HCT116 (cell line): ENCODE measurements at regions not wholly inside any gene's neighbourhood (a gene's known extent, or its start where the extent isn't known, plus 50 kb on each side); places are given as distances from the start of the nearest gene placed in this dataset.

ENCODE experiments used
- ATAC-seq: fragments of 200-7000 bp; cut with Tn5 transposase; 2 replicates; pipeline ENCODE4 v1.9.1; 2020; ENCODE audit warnings: mild to moderate bottlenecking, moderate library complexity
- BruUV-seq: library from RNA; stranded (reverse); fragments of 400-500 nt; replicated peaks from 2 replicates; lab custom pipeline; 2021; lab: Mats Ljungman, UMichigan
- CTCF ChIA-PET: fragments of 300-600 bp; sonication (Branson Sonifier 250); formaldehyde crosslinking; loops from one replicate; lab custom pipeline; 2021; ENCODE audit warnings: antibody characterized with exemption; lab: Charles Lee
- POLR2A ChIA-PET: fragments of 300-600, 350-600 bp; sonication (Branson Sonifier 250); formaldehyde crosslinking; loops from one replicate; lab custom pipeline; 2021; ENCODE audit warnings: antibody characterized with exemption; lab: Charles Lee
- RAD21 ChIA-PET, 2 experiments: fragments of 300-600 bp; sonication (Branson Sonifier 250); formaldehyde crosslinking; loops; one replicate each; lab custom pipeline; 2023; ENCODE audit warnings: low total read pairs in 2 of 2; ENCODE audit not compliant: uncharacterized antibody in 2 of 2, unreplicated experiment in 2 of 2, low non-redundant PET in 1 of 2; lab: Charles Lee
- DNase-seq: peaks from one replicate; pipeline ENCODE4 v3.0.0-alpha.2; 2010; ENCODE audit warnings: low read depth, low spot score
- H2AFZ ChIP-seq: fragments of 200-600 bp; shearing (Covaris generic), sonication (generic); 2 replicates; pipeline ENCODE4 v1.6.1; 2017; ENCODE audit warnings: low read depth, mixed run types, mixed read lengths, antibody characterized with exemption, low read length; ENCODE audit not compliant: poor library complexity, severe bottlenecking
- H3K27ac ChIP-seq: 2 replicates; pipeline ENCODE4 v1.5.1; 2012; ENCODE audit warnings: low read depth, low read length
- H3K27me3 ChIP-seq: fragments of 200-600 bp; sonication (generic); 2 replicates; pipeline ENCODE4 v1.6.1; 2016; ENCODE audit warnings: mixed run types, low read length, mixed read lengths; ENCODE audit not compliant: insufficient read depth
- H3K36me3 ChIP-seq, 2 experiments: fragments of 200-500 bp in 1 of 2; fragments of 200-600 bp in 1 of 2; sonication (Bioruptor generic) in 1 of 2; sonication (generic) in 1 of 2; 2 replicates each; pipeline versions ENCODE4 v1.5.1 to v1.6.1; 2014 to 2016; ENCODE audit warnings: low read length in 2 of 2, inconsistent platforms in 1 of 2, mixed read lengths in 1 of 2, mixed run types in 1 of 2; ENCODE audit not compliant: insufficient read depth in 2 of 2, control insufficient read depth in 1 of 2
- H3K4me1 ChIP-seq, 2 experiments: fragments of 200-600 bp in 1 of 2; sonication (generic) in 1 of 2; 2 replicates each; pipeline versions ENCODE4 v1.5.1 to v1.6.1; 2012 to 2017; ENCODE audit warnings: low read length in 2 of 2, inconsistent platforms in 1 of 2, mild to moderate bottlenecking in 1 of 2, mixed read lengths in 1 of 2, mixed run types in 1 of 2, moderate library complexity in 1 of 2; ENCODE audit not compliant: insufficient read depth in 2 of 2, control insufficient read depth in 1 of 2
- H3K4me2 ChIP-seq: fragments of 200-600 bp; sonication (generic); 2 replicates; pipeline ENCODE4 v1.6.1; 2017; ENCODE audit warnings: mixed run types, low read length, mixed read lengths
- H3K4me3 ChIP-seq, 2 experiments: fragments of 200-600 bp in 1 of 2; sonication (generic) in 1 of 2; replicated peaks in 1 of 2; 2 replicates each; pipeline ENCODE4 v1.5.1; 2011 to 2016; ENCODE audit warnings: low read length in 2 of 2, control low read depth in 1 of 2, low read depth in 1 of 2, mild to moderate bottlenecking in 1 of 2, mixed read lengths in 1 of 2, mixed run types in 1 of 2
- H3K79me2 ChIP-seq: fragments of 200-600 bp; sonication (generic); 2 replicates; pipeline ENCODE4 v1.6.1; 2017; ENCODE audit warnings: mild to moderate bottlenecking, mixed run types, low read length, moderate library complexity, mixed read lengths; ENCODE audit not compliant: insufficient read depth
- H3K9ac ChIP-seq: fragments of 200-600 bp; sonication (generic); 2 replicates; pipeline ENCODE4 v1.6.1; 2016; ENCODE audit warnings: low read length, mixed read lengths
- H3K9me2 ChIP-seq: fragments of 200-600 bp; sonication (generic), shearing (Covaris generic); 2 replicates; pipeline ENCODE4 v1.6.1; 2017; ENCODE audit warnings: mixed run types, mild to moderate bottlenecking, moderate library complexity; ENCODE audit not compliant: insufficient read depth
- H3K9me3 ChIP-seq, 2 experiments: fragments of 200-500 bp in 1 of 2; fragments of 200-600 bp in 1 of 2; sonication (Bioruptor generic) in 1 of 2; sonication (generic) in 1 of 2; 2 replicates each; pipeline ENCODE4 v1.6.1; 2014 to 2017; ENCODE audit warnings: low read length in 2 of 2, mixed read lengths in 2 of 2, inconsistent platforms in 1 of 2, low read depth in 1 of 2, mild to moderate bottlenecking in 1 of 2, mixed run types in 1 of 2, moderate library complexity in 1 of 2; ENCODE audit not compliant: control insufficient read depth in 1 of 2, insufficient read depth in 1 of 2
- H4K20me1 ChIP-seq: fragments of 200-600 bp; sonication (generic), shearing (Covaris generic); 2 replicates; pipeline ENCODE4 v1.6.1; 2017; ENCODE audit warnings: mixed run types, mild to moderate bottlenecking, moderate library complexity; ENCODE audit not compliant: insufficient read depth
- ATF3 ChIP-seq: IDR thresholded peaks from 2 replicates; pipeline ENCODE4 v1.6.1; 2012
- CBX3 ChIP-seq: IDR thresholded peaks from 2 replicates; pipeline ENCODE4 v1.6.1; 2012; ENCODE audit warnings: low read depth
- CEBPB ChIP-seq: IDR thresholded peaks from 2 replicates; pipeline ENCODE4 v1.6.1; 2012; ENCODE audit warnings: low read depth
- CTCF ChIP-seq, 3 experiments: fragments of 200-600 bp in 1 of 3; sonication (generic) in 1 of 3; IDR thresholded peaks in 2 of 3; conservative IDR thresholded peaks in 1 of 3; 2 replicates each; pipeline ENCODE4 v1.5.1; 2012 to 2017; ENCODE audit warnings: low read depth in 2 of 3, low read length in 2 of 3, antibody characterized with exemption in 1 of 3, borderline replicate concordance in 1 of 3, control low read depth in 1 of 3, mild to moderate bottlenecking in 1 of 3, mixed read lengths in 1 of 3, mixed run types in 1 of 3, moderate library complexity in 1 of 3; ENCODE audit not compliant: insufficient read depth in 1 of 3
- ELF1 ChIP-seq: IDR thresholded peaks from 2 replicates; pipeline ENCODE4 v1.6.1; 2012; ENCODE audit warnings: low read depth, borderline replicate concordance
- EZH2 ChIP-seq: fragments of 200-600 bp; sonication (generic); IDR thresholded peaks from 2 replicates; pipeline ENCODE4 v1.6.1; 2017; ENCODE audit warnings: antibody characterized with exemption, mixed run types
- FOSL1 ChIP-seq: IDR thresholded peaks from 2 replicates; pipeline ENCODE4 v1.6.1; 2012; ENCODE audit warnings: low read depth
- MAX ChIP-seq: IDR thresholded peaks from 2 replicates; pipeline ENCODE4 v1.6.1; 2012
- POLR2A ChIP-seq: IDR thresholded peaks from 2 replicates; pipeline ENCODE4 v1.7.0; 2011; ENCODE audit warnings: borderline replicate concordance; ENCODE audit not compliant: insufficient read depth, insufficient read length; ENCODE audit errors: extremely low read depth
- POLR2AphosphoS5 ChIP-seq: IDR thresholded peaks from 2 replicates; pipeline ENCODE4 v1.6.1; 2011; ENCODE audit warnings: mild to moderate bottlenecking, low read depth, low read length, moderate library complexity
- RAD21 ChIP-seq: IDR thresholded peaks from 2 replicates; pipeline ENCODE4 v1.6.1; 2012; ENCODE audit warnings: low read depth, mild to moderate bottlenecking
- REST ChIP-seq: IDR thresholded peaks from 2 replicates; pipeline ENCODE4 v1.6.1; 2012; ENCODE audit warnings: low read depth
- SIN3A ChIP-seq: IDR thresholded peaks from 2 replicates; pipeline ENCODE4 v1.6.1; 2012; ENCODE audit warnings: low read depth
- SP1 ChIP-seq: IDR thresholded peaks from 2 replicates; pipeline ENCODE4 v1.6.1; 2012; ENCODE audit warnings: low read depth
- SRF ChIP-seq: IDR thresholded peaks from 2 replicates; pipeline ENCODE4 v1.6.1; 2012; ENCODE audit warnings: low read depth
- TCF7L2 ChIP-seq: IDR thresholded peaks from 2 replicates; pipeline ENCODE4 v1.7.0; 2011; ENCODE audit warnings: borderline replicate concordance, inconsistent platforms; ENCODE audit not compliant: insufficient read depth, insufficient read length; ENCODE audit errors: extremely low read depth
- YY1 ChIP-seq: IDR thresholded peaks from 2 replicates; pipeline ENCODE4 v1.6.1; 2011; ENCODE audit warnings: low read length, low read depth, moderate library complexity, mild to moderate bottlenecking; ENCODE audit not compliant: insufficient replicate concordance; ENCODE audit errors: extremely low read depth
- ZBTB33 ChIP-seq: IDR thresholded peaks from 2 replicates; pipeline ENCODE4 v1.6.1; 2011; ENCODE audit warnings: mild to moderate bottlenecking, low read length, moderate library complexity; ENCODE audit not compliant: insufficient replicate concordance; ENCODE audit errors: extremely low read depth
- ZFX ChIP-seq: fragments of 450-650 bp; IDR thresholded peaks from 2 replicates; pipeline ENCODE4 v1.6.1; 2017
- ZNF274 ChIP-seq: fragments of 200-500 bp; sonication (Bioruptor generic); IDR thresholded peaks from 2 replicates; pipeline ENCODE4 v1.6.1; 2014; ENCODE audit warnings: mild to moderate bottlenecking, low read depth, low read length, inconsistent platforms
- intact Hi-C: fragments of 100-400 bp; cut with micrococcal nuclease; formaldehyde crosslinking; loops from 2 replicates; pipeline ENCODE4 v1.10.0; 2022

- ChIA-PET POLR2A (no interaction called here), CTCF (no interaction called here), RAD21 (no interaction called here)
- no peaks in the 10 kb centered on the region for H4K20me1 ChIP-seq
- TF ChIP-seq REST (no peak), CBX3 (no peak), SP1 (no peak), POLR2A (no peak), RAD21 (no peak), CTCF (IDR thresholded peaks at IDR 0.05 in 2 of 3, conservative IDR thresholded peaks at IDR 0.05 in 1 of 3; ENCODE audit: borderline replicate concordance in 1 of 3, insufficient read depth in 1 of 3, low read depth in 2 of 3, low read length in 2 of 3) (no peak), ELF1 (no peak), ZNF274 (no peak), CEBPB (no peak), POLR2AphosphoS5 (no peak), ATF3 (no peak), YY1 (no peak), SIN3A (no peak), TCF7L2 (no peak), MAX (no peak), ZBTB33 (no peak), FOSL1 (no peak), EZH2 (no peak), ZFX (no peak), SRF (no peak)
- no peaks in the 10 kb centered on the region for H3K9me2 ChIP-seq
- ATAC-seq (no peak), DNase-seq (no peak)
- H3K4me2 ChIP-seq, result no peak overlapping the region
- peaks cover 0 to 3% of the 10 kb centered on the region in 2 experiments; a peak in 1 of 4 replicates for H3K9me3 ChIP-seq
- no peaks in the 10 kb centered on the region for H3K27me3 ChIP-seq
- H3K27ac ChIP-seq, result no peak overlapping the region
- intact Hi-C loops, result no loop called here
- H3K4me3 ChIP-seq, result no peak overlapping the region
- no peaks in the 10 kb centered on the region for H3K4me1 ChIP-seq
- no peaks in the 10 kb centered on the region for H3K36me3 ChIP-seq
- no peak overlapping the region for H3K9ac ChIP-seq
- H2AFZ ChIP-seq, result no peak overlapping the region
- no TSS peak for BruUV-seq
- no peaks in the 10 kb centered on the region for H3K79me2 ChIP-seq
These were observed 1407.7 kb downstream of the LRFN5 start for GRCh38 chr14:43014338-43014737.
